Hematopoietic multipotent progenitor cell treated with erythropoietin and hydrocortisone succinate and interleukin-3 and kit ligand, for 6 days (in vitro differentiated cells): ENCODE measurements at regions not wholly inside any gene's neighbourhood (a gene's known extent, or its start where the extent isn't known, plus 50 kb on each side); places are given as distances from the start of the nearest gene placed in this dataset.

Experiments
- DNase-seq: peaks from one replicate; pipeline ENCODE4 v3.0.0-alpha.2; 2015

GRCh38 chr2:225131898-225132297 lies 89.6 kb upstream of the DOCK10 start:
- DNase-seq: no peak

GRCh38 chr2:225130093-225130492 lies 87.8 kb upstream of the DOCK10 start:
- no peak for DNase-seq

DNA sequence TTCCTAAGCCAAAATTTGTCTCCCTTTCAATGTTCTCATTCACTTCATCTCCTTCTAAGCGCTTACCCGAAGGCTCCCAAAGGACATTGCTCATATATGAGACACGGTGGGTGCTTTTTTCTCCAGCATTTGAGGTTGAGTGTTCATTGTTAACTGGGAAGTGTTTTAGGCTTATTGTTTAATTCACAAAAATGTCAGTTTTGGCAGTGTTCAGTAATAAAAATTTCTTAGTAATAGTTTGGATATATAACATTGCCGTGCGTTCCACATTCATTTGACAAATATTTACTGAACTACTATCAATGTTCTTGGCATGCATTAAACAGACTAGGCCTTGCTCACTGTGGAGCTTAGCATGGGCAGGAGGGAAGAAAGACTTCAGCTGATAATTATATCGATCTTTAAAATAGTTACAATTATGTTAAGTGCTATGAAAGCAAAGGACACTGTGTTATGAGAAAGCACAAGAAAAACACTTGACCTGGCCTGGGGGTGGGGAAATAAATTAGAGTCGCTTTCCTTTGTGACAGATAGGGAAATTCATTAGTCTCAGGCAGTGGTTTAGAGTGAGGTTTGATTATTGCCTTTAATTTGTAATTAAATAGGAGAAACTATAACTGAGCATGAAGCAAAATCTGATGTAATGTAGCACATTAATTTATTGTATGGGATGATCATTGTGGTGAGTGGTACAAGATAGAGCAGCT lies 82.2 kb upstream of the DOCK10 start:
- DNase-seq: no peak

- peak; percentile 22 for DNase-seq
These were observed 80.6 kb upstream of the DOCK10 start for GRCh38 chr2:225122583-225123486.

DNA sequence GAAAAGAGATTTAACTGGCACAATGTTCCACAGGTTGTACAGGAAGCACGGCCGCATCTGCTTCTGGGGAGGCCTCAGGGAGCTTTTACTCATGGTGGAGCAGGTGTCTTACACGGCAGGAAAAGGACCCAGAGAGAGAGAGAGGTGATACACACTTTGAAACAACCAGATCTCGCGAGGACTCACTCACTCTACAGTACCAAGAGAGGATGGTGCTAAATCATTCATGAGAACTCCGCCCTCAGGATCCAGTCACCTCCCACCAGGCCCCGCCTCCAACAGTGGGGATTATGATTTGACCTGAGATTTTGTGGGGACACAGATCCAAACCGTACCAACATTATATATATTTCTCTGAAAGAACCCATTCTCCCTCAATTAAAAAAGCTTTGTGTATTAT lies 79.7 kb upstream of the DOCK10 start:
- DNase-seq: peak; percentile 4

- no peak for DNase-seq
These were observed 77.9 kb upstream of the DOCK10 start for GRCh38 chr2:225120186-225120585.

GRCh38 chr2:225117051-225117716 lies 74.9 kb upstream of the DOCK10 start:
- DNase-seq: no peak

GRCh38 chr2:225114786-225115323 lies 72.6 kb upstream of the DOCK10 start:
- no peak for DNase-seq

DNA sequence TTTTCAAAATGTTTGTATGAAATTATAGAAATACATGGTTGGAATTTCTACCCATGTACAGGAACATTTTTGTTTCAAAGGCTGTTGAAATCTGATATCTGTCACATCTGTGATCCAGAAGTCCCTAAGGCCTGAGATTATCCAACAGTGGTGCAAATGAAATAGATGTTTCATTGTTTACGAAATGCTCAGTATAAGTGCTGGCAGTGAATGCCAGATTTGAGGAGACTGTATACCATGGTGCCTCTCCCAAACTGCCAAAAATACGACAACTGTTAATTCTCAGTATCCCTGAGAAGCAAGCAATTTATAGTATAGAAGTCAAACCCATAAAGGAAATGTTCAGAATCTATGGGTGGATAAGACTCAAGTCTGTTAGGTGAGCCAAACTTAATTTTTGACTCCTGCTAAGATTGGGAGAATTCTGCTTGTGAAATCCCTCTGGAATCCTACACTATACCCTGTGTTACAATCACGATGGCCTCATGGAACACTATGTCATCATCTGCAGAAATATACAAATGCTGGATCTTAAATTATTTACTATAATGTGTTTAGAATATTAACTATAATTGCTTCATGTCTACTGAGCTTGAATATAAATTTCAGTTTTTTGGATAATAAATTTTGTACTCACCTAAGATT lies 71.2 kb upstream of the DOCK10 start:
- no peak for DNase-seq

DNA sequence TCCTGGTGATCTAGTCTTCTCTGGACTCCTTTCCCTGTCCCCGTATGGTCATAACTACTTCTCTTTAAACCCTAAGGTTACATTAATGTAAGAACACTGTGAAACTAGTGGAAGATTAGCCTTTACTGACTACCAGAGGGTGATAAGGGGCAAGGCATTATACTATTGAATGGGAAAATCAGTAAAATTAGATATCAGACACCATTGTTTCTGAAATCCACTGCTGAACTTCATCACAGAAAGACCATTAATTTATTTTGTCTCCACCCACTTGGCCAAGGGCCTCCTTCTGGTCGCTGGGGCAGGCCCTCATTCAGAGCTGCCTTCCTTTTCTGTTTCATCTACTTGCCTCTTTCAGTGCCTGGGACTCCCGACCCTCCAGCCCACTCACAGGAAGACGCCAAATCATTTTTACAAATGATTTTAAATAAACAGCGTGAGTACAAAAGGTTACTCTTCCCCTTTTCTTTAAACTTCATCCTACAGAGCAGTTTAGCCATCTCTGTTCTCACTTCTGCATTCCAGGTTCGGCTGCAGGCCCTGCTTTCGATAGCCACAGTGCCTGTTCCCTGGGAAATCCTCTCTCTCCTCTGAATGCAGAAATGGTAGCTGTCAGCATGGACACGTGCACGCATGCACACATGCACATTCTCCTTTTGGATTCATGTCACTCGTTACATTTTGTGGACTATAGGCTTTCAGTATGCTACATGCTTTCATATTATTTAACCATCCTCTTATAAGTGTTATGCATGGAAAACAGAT lies 70.3 kb upstream of the DOCK10 start:
- DNase-seq: no peak

DNA sequence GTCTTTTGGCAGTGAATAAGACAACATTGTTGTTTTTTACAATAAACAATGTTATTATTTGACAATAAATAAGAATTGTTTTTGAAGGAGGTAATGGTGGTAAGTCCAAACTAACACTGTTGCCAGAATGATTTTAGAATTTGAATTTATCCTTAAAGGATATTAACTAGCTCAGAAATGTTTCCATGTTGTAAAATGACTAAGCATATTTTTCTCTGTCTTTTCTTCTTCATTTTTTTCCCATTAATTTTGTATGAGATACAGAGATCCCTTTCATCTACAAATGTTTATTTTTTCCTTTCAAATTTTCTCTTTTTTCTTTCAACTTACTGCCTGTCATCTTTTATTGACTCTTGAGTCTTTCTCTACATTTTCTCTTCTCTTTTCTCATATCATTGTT lies 66.5 kb upstream of the DOCK10 start:
- DNase-seq: no peak

DNA sequence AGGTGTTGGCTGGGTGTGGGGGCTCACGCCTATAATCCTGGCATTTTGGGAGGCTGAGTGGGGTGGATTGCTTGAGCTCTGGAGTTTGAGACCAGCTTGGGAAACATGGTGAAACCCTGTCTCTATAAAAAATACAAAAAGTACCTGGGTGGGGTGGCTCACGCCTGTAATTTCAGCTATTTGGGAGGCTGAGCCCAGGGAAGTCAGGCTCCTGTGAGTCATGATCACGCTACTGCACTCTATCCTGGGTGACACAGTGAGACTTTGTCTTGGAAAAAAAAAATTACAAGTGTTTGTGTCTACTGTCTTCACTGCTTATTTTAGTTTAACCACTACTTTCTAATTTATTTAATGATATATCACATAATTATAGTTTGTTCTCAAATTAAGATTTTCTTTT lies 62.7 kb upstream of the DOCK10 start:
- DNase-seq: no peak

DNA sequence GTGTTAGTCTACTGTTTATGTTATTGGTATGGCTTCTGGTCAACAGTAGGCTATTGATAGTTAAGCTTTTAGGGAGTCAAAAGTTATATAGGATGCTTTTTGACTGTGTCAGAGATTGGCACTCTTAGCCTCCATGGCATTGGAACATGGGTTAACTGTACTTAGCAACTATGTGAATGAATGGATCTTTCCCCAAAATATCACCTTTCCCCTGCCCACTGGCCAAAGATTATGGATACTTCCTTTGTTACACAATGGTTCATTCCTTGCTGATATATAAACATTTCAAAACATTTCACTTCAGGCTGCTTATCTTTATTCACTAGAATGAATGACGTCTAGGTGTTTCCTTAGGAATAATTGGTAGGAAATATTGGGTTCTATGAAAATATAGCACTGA lies 62.1 kb upstream of the DOCK10 start:
- no peak for DNase-seq

- DNase-seq: no peak
These were observed 61.5 kb upstream of the DOCK10 start for GRCh38 chr2:225103737-225104141.

GRCh38 chr2:225100856-225101294 lies 58.6 kb upstream of the DOCK10 start:
- no peak for DNase-seq

- DNase-seq: no peak
These were observed 58.0 kb upstream of the DOCK10 start for GRCh38 chr2:225100269-225100668.

- no peak for DNase-seq
These were observed 54.8 kb upstream of the DOCK10 start for GRCh38 chr2:225097035-225097434.
